Liver (tissue), 3 donors: ENCODE measurements at regions not wholly inside any gene's neighbourhood (a gene's known extent, or its start where the extent isn't known, plus 50 kb on each side); places are given as distances from the start of the nearest gene placed in this dataset.

Experiments used
- FOXA1 ChIP-seq: IDR thresholded peaks from 2 replicates; pipeline ENCODE4 v1.6.1; 2016; ENCODE audit warnings: antibody characterized with exemption
- HNF4G ChIP-seq: IDR thresholded peaks from 2 replicates; pipeline ENCODE4 v1.6.1; 2016; ENCODE audit warnings: antibody characterized with exemption
- JUND ChIP-seq, 2 donors: IDR thresholded peaks; 2 replicates each; pipeline ENCODE4 v1.6.1; 2016; ENCODE audit warnings: antibody characterized with exemption in 2 of 2
- SP1 ChIP-seq: IDR thresholded peaks from 2 replicates; pipeline ENCODE4 v1.6.1; 2018; ENCODE audit warnings: antibody characterized with exemption, mild to moderate bottlenecking
- YY1 ChIP-seq: IDR thresholded peaks from 2 replicates; pipeline ENCODE4 v1.6.1; 2016; ENCODE audit warnings: antibody characterized with exemption, mild to moderate bottlenecking
- ZBTB33 ChIP-seq: IDR thresholded peaks from 2 replicates; pipeline ENCODE4 v1.6.1; 2016; ENCODE audit warnings: antibody characterized with exemption
- TF ChIP-seq, protein P1 (sequence below): fragments of 150-350 bp; IDR thresholded peaks from 2 replicates; pipeline ENCODE4 v1.5.1; 2017; ENCODE audit warnings: improper control_type of control experiment, low read depth, low read length; ENCODE audit not compliant: missing input control
- TF ChIP-seq, protein P2 (sequence below): IDR thresholded peaks from 2 replicates; pipeline ENCODE4 v1.6.1; 2016; ENCODE audit warnings: antibody characterized with exemption
- donor health status: healthy.
- donor health status: healthy.

- TF ChIP-seq, protein P1, sequence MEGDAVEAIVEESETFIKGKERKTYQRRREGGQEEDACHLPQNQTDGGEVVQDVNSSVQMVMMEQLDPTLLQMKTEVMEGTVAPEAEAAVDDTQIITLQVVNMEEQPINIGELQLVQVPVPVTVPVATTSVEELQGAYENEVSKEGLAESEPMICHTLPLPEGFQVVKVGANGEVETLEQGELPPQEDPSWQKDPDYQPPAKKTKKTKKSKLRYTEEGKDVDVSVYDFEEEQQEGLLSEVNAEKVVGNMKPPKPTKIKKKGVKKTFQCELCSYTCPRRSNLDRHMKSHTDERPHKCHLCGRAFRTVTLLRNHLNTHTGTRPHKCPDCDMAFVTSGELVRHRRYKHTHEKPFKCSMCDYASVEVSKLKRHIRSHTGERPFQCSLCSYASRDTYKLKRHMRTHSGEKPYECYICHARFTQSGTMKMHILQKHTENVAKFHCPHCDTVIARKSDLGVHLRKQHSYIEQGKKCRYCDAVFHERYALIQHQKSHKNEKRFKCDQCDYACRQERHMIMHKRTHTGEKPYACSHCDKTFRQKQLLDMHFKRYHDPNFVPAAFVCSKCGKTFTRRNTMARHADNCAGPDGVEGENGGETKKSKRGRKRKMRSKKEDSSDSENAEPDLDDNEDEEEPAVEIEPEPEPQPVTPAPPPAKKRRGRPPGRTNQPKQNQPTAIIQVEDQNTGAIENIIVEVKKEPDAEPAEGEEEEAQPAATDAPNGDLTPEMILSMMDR: no peak
- TF ChIP-seq YY1: no peak
- no peak for TF ChIP-seq ZBTB33
- no peak for TF ChIP-seq FOXA1
- no peak for TF ChIP-seq JUND (IDR thresholded peaks at IDR 0.05)
- TF ChIP-seq SP1: no peak
- TF ChIP-seq, protein P2, sequence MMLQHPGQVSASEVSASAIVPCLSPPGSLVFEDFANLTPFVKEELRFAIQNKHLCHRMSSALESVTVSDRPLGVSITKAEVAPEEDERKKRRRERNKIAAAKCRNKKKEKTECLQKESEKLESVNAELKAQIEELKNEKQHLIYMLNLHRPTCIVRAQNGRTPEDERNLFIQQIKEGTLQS: no peak
- no peak for TF ChIP-seq HNF4G
These were observed 481.9 kb downstream of the COG6 start for GRCh38 chr13:40137400-40137799.
